Activated naive CD4-positive, alpha-beta T cell treated with anti-CD3 and anti-CD28 coated beads, Interleukin-2, amount 50 U/mL, for 72 hours (primary cell): ENCODE measurements at regions not wholly inside any gene's neighbourhood (a gene's known extent, or its start where the extent isn't known, plus 50 kb on each side); places are given as distances from the start of the nearest gene placed in this dataset.
"Not testable (repeated sequence)": the region's sequence is repeated elsewhere in the genome, so short reads cannot be mapped to it uniquely, and the experiment has no call there.

Experiments
- ATAC-seq, 2 donors: fragments of 150-1000 bp; cut with Tn5 transposase; 2 replicates each; pipeline ENCODE4 v1.10.0; 2021; ENCODE audit warnings: mild to moderate bottlenecking in 2 of 2, moderate library complexity in 2 of 2
- DNase-seq, 2 donors: peaks; one replicate each; pipeline ENCODE4 v3.0.0; 2021 to 2022; ENCODE audit warnings: low spot score in 2 of 2
- H3K27ac Mint-ChIP-seq, 2 donors: one replicate each; pipeline ENCODE4 v1.8.0; 2022; ENCODE audit warnings: mild to moderate bottlenecking in 2 of 2, mixed read lengths in 2 of 2
- H3K36me3 Mint-ChIP-seq, 2 donors: one replicate each; pipeline ENCODE4 v1.8.0; 2022; ENCODE audit warnings: mixed read lengths in 2 of 2
- H3K9me3 Mint-ChIP-seq, 2 donors: one replicate each; pipeline ENCODE4 v1.8.0; 2022; ENCODE audit warnings: mixed read lengths in 2 of 2

DNA sequence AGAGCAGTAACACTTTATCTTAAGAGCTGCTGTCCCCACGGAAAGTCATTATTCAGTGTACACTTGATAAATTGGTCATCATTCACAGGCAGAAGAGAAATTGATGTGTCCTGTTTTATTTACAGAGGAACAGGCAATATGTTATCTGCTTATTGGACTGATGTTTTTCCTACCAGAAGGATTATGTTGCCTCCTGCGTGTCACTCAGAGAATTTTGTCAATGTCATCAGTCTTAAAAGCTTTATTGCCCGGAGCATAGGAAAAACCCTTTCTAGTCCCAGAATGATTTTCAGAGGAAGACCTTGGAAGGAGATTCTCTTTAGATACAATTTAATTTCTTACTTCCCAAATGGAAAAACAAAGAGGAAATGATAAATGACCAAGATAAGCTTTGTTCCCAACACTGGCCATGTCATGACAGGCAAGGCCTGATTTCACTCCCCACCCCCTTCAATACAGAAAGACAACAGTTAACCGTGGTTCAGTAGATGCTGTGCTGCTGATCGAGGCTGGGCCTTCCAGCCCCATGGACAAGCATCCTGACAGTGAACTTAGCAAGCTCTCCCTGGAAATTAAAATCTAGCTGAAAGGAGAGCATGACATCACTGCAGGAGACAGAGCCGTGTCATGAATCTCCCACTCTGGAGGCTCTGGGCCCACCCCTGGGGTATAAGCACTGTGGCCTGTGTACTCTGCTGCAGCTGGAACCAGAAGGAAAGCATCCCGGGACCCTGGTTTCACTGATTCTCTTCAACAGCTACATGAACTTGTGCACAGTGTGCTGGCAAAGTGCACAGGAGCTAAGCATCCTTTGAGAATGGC, 118.8 kb upstream of the LYZL2 start:
- Mint-ChIP-seq H3K9me3 (no peaks in the 10 kb centered on the region), H3K36me3 (no peaks in the 10 kb centered on the region), H3K27ac (no peak overlapping the region)
- ATAC-seq (no peak), DNase-seq (no peak)

DNA sequence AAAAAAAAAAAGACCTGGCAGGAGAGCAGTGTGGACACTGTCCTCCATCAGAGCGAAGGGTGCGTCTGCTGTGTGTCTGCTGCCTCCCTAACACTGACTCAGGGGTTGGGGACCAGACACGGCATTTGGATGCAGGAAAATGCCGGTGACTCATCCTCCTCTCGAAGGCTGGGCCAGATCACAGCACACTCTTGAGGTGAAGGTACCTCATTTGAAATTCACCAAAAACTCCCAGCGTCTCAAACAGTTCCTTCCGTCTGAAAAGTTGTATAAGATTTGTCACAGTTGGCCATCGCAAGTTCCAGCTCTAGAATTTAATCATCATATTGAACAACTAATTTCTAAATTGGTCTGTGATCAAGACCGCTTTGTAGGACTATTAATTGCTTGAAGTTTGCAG, 118.1 kb upstream of the LYZL2 start:
- no peak for DNase-seq
- H3K36me3 Mint-ChIP-seq: no peaks in the 10 kb centered on the region
- peak; percentile 75 to 85 for ATAC-seq
- no peaks in the 10 kb centered on the region for H3K9me3 Mint-ChIP-seq
- peak overlapping the region in 1 of 2 donors; percentile 19 for H3K27ac Mint-ChIP-seq

DNA sequence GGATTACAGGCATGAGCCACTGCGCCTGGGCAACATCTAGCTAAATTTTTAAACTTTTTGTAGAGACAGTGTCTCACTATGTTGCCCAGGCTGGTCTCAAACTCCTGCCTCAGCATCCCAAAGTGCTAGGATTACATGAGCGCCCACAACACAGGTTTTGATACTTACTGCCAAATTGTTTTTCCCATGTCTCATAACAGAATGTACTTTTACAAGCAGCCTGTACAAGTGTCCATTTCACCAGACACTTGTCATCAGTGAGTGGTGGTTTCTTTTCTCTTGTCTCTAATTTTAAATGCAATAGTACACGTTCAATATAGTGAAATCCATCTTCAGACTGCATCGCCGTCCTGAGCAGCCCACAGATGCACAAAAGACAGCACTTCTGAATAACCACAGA, 116.4 kb upstream of the LYZL2 start:
- no peak for ATAC-seq
- H3K36me3 Mint-ChIP-seq: no peaks in the 10 kb centered on the region
- no peak overlapping the region for H3K27ac Mint-ChIP-seq
- no peaks in the 10 kb centered on the region for H3K9me3 Mint-ChIP-seq
- DNase-seq: no peak

DNA sequence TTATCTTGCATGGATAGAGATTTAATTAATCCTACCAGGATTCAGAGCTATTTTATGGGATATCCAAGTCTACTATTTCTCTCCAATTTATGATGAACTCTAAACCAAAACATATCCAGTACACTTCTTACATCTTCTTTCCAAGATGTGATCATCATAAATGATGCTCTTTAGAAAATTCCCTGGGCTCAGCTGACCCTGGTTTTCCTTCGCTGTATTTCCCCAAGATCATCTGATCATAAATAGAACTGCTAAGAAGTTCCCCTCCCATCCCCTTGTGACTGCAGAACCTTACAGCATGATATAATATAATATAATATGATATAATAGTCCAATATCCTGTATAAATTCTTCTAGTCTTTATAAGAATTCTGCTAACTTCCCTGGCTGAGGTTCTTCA, 114.6 kb upstream of the LYZL2 start:
- Mint-ChIP-seq H3K9me3 (peaks cover 0 to 4% of the 10 kb centered on the region in 2 donors), H3K27ac (no peak overlapping the region), H3K36me3 (no peaks in the 10 kb centered on the region)
- no peak for DNase-seq
- no peak for ATAC-seq

DNA sequence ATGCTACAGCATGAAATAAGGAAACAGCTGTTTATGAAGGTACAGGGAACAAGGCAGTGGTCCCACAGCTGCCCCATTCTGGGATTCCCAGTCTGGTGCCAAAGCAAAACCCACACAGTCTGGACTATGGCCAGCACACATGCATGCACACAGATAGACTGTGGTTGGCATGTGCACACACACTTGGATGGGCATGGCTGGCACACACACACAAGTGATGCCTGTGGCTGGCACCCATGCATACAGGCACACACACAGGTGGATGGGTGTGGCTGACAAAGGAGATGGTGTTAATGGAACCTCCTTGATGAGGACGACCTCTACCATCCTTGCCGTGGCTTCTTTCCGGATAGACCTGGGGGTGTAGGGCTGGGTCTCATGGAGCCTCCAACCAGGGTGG, 114.0 kb upstream of the LYZL2 start:
- Mint-ChIP-seq H3K36me3 (no peaks in the 10 kb centered on the region), H3K9me3 (peaks cover 0 to 4% of the 10 kb centered on the region in 2 donors), H3K27ac (no peak overlapping the region)
- no peak for ATAC-seq
- DNase-seq: no peak

DNA sequence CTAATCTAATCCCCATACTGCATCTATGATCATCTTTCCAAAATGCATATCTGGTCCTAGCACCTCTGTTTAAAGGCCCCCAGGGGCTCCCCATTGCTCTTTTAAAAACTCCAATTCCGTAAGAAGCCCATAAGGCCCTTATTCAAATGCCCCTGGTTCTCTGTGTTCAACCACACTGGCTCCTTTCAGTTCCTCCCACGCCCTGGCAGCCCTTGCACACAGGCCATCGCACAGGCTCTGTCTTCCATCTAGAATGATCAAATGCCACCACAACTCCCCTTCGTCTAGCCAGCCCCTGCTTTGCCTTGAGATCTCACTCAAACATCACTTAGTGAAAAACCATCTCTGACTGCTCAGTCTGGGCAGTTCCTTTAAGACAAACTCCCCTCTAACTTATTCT, 112.9 kb upstream of the LYZL2 start:
- DNase-seq (no peak), ATAC-seq (peak in 1 of 2 donors; percentile 35)
- H3K36me3 Mint-ChIP-seq: no peaks in the 10 kb centered on the region

DNA sequence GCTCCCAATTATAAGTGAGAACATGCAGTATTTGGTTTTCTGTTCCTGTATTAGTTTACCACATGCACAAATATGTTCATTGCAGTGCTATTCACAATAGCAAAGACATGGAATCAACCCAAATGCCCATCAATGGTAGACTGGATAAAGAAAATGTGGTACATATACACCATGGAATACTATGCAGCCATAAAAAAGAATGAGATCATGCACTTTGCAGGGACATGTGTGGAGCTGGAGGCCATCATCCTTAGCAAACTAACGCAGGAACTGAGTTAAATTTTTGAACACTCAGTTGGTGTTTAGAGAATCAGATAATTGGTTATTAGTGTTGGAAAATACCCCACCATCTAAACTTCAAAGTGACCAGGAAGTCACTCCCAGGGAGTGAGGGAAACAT, 111.2 kb upstream of the LYZL2 start:
- not testable (repeated sequence) for ATAC-seq, H3K9me3 Mint-ChIP-seq, H3K36me3 Mint-ChIP-seq, DNase-seq, H3K27ac Mint-ChIP-seq

More for the DNA sequence above, 112.9 kb upstream of the LYZL2 start:
- Mint-ChIP-seq H3K9me3 (peaks cover 0 to 4% of the 10 kb centered on the region in 2 donors), H3K27ac (peak overlapping the region in 1 of 2 donors; percentile 13)

DNA sequence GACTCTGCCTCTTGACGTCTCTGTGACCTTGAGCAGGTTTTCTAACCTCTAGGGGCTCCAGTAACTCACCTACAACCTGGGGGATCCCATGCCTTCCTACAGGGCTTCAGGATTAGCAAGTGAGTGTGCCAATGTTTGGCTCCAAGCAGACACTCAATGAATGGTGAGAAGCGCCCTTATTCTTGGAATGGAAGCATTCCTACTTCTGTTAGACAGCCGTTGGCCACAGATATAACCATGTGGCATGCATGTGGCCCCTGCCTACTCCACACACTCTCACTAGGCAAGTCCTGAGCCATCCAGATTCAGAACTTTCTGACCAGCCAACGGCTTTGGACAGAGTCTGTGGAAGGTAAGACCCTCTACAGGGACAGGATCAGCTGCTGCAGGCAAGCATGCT, 108.9 kb upstream of the LYZL2 start:
- no peak overlapping the region for H3K27ac Mint-ChIP-seq
- H3K36me3 Mint-ChIP-seq: no peaks in the 10 kb centered on the region
- peaks cover 0 to 4% of the 10 kb centered on the region in 2 donors for H3K9me3 Mint-ChIP-seq
- DNase-seq (no peak), ATAC-seq (no peak)

DNA sequence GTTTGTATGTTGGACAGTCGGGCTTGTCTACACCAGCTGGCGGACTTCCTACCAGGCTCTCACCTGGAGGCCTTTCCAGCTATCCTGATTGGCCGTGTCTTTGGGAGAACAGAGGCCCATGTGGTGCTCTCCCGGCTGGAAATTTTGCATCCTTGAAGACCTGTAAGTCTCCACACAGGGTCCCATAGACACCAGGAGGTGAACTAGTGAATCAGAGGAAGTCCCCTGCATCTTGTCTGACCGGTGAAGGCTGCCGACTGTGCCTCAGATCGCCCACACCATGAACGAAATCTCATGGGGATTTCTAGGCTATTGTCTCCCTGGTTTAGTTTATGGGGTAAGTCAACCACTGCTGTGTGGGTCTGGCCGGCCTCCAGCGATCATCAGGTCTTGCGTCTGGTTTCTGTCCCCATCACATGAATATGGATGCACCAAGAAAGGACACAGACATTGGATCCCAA, 108.4 kb upstream of the LYZL2 start:
- peaks cover 0 to 4% of the 10 kb centered on the region in 2 donors for H3K9me3 Mint-ChIP-seq
- H3K36me3 Mint-ChIP-seq: no peaks in the 10 kb centered on the region
- ATAC-seq (no peak), DNase-seq (no peak)
- H3K27ac Mint-ChIP-seq: peak overlapping the region in 1 of 2 donors; percentile 82

DNA sequence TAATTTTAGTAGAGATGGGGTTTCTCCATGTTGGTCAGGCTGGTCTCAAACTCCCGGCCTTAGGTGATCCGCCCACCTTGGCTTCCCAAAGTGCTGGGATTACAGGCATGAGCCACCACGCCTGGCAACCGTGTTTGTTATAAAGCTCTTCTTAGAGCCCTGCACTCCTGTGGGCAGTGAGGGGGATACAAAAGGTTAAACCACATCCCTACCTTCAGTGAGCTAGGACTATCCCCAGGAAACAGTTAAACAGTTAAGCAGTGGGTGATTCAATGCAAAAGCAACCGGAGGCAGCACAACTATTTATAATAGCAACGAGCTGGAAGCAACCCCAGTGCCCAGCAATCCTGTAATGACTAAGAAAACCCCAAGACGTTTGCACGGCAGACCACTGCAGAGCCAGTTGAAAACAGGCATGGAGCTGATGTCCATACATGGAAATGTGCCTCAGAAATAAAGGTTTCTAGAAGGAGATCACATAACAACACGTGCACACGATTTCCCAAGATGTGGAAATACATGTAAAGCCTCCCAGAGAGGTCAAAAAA, 107.2 kb upstream of the LYZL2 start:
- ATAC-seq (peak; percentile 95), DNase-seq (peak; percentile 41 to 67)
- Mint-ChIP-seq H3K27ac (peak overlapping the region; percentile 82 to 88), H3K9me3 (peaks cover 0 to 8% of the 10 kb centered on the region in 2 donors), H3K36me3 (no peaks in the 10 kb centered on the region)

DNA sequence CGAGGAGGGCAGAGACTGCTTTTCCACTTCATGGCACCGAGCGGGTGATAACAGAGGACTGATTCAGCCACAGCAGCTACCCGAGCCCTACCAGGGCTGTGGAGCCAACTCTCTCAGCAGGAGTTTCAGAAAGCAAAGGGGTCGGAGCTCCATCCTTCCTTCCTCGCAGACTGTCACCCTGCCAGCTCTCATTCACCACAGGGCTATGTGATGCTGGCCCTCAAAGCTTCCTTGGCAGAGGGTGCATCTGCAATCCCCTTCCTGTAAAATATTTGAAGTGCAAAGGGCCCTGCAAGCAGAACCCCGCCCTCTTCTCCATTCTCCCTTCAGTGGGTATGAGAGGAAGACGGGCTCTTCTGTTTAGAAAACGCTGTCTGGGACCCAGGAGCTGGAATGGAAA, 105.3 kb upstream of the LYZL2 start:
- peak overlapping the region in 1 of 2 donors; percentile 40 for H3K27ac Mint-ChIP-seq

DNA sequence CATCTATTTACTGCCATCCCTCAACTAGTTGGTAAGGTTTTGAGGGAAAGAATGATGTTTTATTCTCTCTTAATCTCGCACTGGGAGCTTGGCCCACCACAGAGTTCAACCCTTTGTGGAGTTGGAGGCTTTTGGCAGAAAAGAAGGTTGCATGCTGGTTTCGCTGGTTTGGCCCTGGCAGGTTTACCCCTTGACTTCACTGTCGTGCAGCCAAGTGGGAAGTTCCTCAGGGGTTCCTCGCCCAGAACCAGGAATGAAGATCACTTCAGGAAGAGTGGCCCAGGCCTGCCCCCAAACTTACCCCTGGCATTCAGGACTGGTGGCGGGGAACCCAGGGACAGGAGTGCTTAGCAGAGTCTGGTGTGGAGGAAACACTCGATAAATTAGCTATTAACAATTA, 103.1 kb upstream of the LYZL2 start:
- Mint-ChIP-seq H3K9me3 (peaks cover 0 to 5% of the 10 kb centered on the region in 2 donors), H3K36me3 (no peaks in the 10 kb centered on the region), H3K27ac (peak overlapping the region in 1 of 2 donors; percentile 30)
- no peak for ATAC-seq
- peak in 1 of 2 donors; percentile 28 for DNase-seq

More for the DNA sequence above, 105.3 kb upstream of the LYZL2 start:
- ATAC-seq (no peak), DNase-seq (no peak)
- Mint-ChIP-seq H3K9me3 (peaks cover 0 to 5% of the 10 kb centered on the region in 2 donors), H3K36me3 (no peaks in the 10 kb centered on the region)

DNA sequence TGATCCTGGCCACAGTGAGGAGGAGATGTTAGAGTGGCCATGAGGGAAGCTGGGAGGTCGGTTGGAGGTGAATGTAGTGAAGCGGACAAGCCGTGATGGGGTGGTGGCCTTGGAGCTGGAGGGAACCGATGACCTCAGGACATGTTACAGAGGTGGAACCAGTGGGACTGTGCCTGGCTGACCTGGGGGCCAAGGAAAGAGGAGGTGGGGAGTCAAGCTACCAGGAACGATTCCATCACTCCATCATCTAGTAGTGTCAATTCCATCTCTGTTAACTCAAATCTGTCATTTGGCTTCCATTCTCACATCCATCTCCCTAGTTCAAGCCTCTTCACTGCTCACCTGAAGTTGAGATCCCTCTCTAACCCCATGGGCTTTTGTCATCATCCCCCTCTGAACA, 102.4 kb upstream of the LYZL2 start:
- H3K9me3 Mint-ChIP-seq: peaks cover 0 to 5% of the 10 kb centered on the region in 2 donors
- DNase-seq (peak in 1 of 2 donors; percentile 28), ATAC-seq (no peak)
- H3K27ac Mint-ChIP-seq: no peak overlapping the region
- no peaks in the 10 kb centered on the region for H3K36me3 Mint-ChIP-seq

DNA sequence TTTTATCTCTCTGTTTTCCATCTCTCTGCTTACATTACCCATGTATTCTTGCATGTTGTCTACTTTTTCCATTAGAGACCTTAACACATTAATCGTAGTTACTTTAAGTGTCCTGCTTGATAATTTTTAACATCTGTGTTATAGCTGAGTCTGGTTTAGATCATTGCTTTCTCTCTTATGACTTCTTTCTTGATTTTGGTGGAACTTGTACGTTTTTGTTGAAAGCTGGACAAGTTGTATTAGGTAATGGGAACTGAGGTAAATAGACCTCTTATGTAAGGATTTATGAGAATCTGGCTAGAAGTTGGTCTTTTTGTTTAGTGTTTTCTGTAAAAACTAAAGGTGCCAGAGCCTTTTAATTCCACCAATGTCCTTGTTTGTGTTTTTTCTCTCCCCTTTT, 100.8 kb upstream of the LYZL2 start:
- Mint-ChIP-seq H3K27ac (no peak overlapping the region), H3K36me3 (no peaks in the 10 kb centered on the region), H3K9me3 (peaks cover 0 to 5% of the 10 kb centered on the region in 2 donors)
- DNase-seq (no peak), ATAC-seq (no peak)

DNA sequence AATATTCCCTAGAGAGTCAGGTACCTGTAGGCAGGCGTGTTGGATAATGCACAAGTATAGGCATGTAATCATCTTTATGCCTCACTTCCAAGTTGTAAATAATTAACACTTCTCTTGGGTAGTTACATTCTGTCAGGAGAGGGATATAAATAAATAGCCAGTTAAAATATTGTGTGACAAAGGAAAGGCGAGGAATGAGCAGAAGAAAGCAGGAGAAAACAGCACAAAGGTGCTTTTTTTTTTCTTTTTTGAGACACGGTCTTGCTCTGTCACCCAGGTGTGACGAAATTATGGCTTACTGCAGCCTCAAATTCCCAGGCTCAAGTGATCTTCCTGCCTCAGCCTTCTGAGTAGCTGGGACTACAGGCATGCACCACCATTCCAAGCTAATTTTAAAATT, 99.2 kb upstream of the LYZL2 start:
- no peak overlapping the region for H3K27ac Mint-ChIP-seq
- no peak for ATAC-seq
- H3K36me3 Mint-ChIP-seq: no peaks in the 10 kb centered on the region

DNA sequence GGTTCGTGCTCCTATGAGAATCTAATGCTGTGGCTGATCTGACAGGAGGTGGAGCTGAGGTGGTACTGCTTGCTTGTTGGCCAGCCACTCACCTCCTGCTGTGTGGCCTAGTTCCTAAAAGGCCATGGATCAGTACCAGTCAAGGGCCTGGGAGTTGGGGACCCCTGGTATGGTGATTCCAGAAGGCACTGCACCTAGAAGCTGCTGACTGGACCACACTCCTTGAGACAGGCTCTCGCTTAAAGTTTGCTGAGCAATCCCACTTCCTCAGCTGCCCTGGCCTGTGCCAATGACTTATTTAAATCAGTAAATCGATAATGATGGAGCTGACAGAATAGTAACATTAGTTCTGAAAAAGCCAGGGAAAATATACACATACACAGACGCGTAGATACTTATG, 98.6 kb upstream of the LYZL2 start:
- Mint-ChIP-seq H3K27ac (no peak overlapping the region), H3K36me3 (no peaks in the 10 kb centered on the region), H3K9me3 (peaks cover 0 to 5% of the 10 kb centered on the region in 2 donors)
- ATAC-seq (no peak), DNase-seq (peak in 1 of 2 donors; percentile 30)

More for the DNA sequence above, 99.2 kb upstream of the LYZL2 start:
- DNase-seq: no peak
- H3K9me3 Mint-ChIP-seq: peaks cover 0 to 5% of the 10 kb centered on the region in 2 donors

DNA sequence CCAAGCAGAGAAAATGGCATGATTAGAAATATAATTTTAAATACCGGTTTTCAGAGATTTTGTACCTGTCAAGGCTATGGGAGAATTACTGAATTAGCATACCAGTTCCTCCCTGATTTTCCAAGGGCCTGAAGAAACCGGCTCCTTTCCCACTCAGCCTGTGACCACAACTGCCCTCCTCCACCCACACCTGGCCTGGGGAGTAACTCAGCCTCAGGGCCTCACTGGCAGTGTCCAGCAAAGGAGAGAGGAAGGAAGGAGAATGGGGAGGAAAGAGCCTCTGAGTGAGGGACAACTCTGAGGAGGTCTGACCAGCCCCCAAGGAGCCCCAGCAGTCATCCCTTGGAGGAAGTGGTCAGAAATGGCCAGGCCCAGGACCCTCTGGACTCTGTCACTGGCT, 98.0 kb upstream of the LYZL2 start:
- no peaks in the 10 kb centered on the region for H3K36me3 Mint-ChIP-seq
- peaks cover 0 to 4% of the 10 kb centered on the region in 2 donors for H3K9me3 Mint-ChIP-seq
- no peak for ATAC-seq
- no peak overlapping the region for H3K27ac Mint-ChIP-seq
- peak in 1 of 2 donors; percentile 33 for DNase-seq
